Neural cell (in vitro differentiated cells): ENCODE measurements at regions not wholly inside any gene's neighbourhood (a gene's known extent, or its start where the extent isn't known, plus 50 kb on each side); places are given as distances from the start of the nearest gene placed in this dataset.

Experiments
- H2AFZ ChIP-seq: fragments of 200-600, 300-800 bp; sonication (generic), shearing (Covaris generic); 2 replicates; pipeline ENCODE4 v1.6.0; 2014; ENCODE audit warnings: low read depth, mild to moderate bottlenecking, antibody characterized with exemption, low read length, moderate library complexity
- H3F3A ChIP-seq: fragments of 200-600 bp; shearing (Covaris generic); 2 replicates; pipeline ENCODE4 v1.6.1; 2016; ENCODE audit warnings: mild to moderate bottlenecking, moderate library complexity, mixed read lengths, antibody characterized with exemption, low read length; ENCODE audit not compliant: insufficient read depth, poor library complexity, severe bottlenecking
- H3K27ac ChIP-seq: fragments of 200-600, 300-800 bp; sonication (generic), shearing (Covaris generic); 2 replicates; pipeline ENCODE4 v1.5.1; 2014; ENCODE audit warnings: mild to moderate bottlenecking, low read length, moderate library complexity
- H3K27me3 ChIP-seq: fragments of 300-800, 200-600 bp; sonication (generic), shearing (Covaris generic); 2 replicates; pipeline ENCODE4 v1.6.0; 2014; ENCODE audit warnings: mild to moderate bottlenecking, low read depth, low read length, moderate library complexity; ENCODE audit not compliant: insufficient read depth
- H3K36me3 ChIP-seq: fragments of 300-800, 200-600 bp; sonication (generic), shearing (Covaris generic); 2 replicates; pipeline ENCODE4 v1.5.1; 2014; ENCODE audit warnings: mild to moderate bottlenecking, antibody characterized with exemption, low read length, moderate library complexity; ENCODE audit not compliant: insufficient read depth
- H3K4me2 ChIP-seq: fragments of 300-800, 200-600 bp; sonication (generic), shearing (Covaris generic); 2 replicates; pipeline ENCODE4 v1.6.0; 2014; ENCODE audit warnings: mild to moderate bottlenecking, low read length
- H3K4me3 ChIP-seq: fragments of 300-800, 200-600 bp; sonication (generic), shearing (Covaris generic); 2 replicates; pipeline ENCODE4 v1.5.1; 2014; ENCODE audit warnings: mild to moderate bottlenecking, low read length, moderate library complexity
- H3K79me2 ChIP-seq: fragments of 200-600 bp; shearing (Covaris generic); replicated peaks from 2 replicates; pipeline ENCODE4 v1.6.0; 2014; ENCODE audit warnings: mild to moderate bottlenecking, low read length, moderate library complexity; ENCODE audit not compliant: insufficient read depth
- H3K9ac ChIP-seq: fragments of 300-800, 200-600 bp; sonication (generic), shearing (Covaris generic); 2 replicates; pipeline ENCODE4 v1.6.1; 2016; ENCODE audit warnings: mild to moderate bottlenecking, low read length, mixed read lengths
- H3K9me2 ChIP-seq: fragments of 200-600 bp; shearing (Covaris generic); 2 replicates; pipeline ENCODE4 v1.6.1; 2016; ENCODE audit warnings: mild to moderate bottlenecking, low read length, mixed read lengths; ENCODE audit not compliant: insufficient read depth
- H3K9me3 ChIP-seq: fragments of 200-600, 300-800 bp; sonication (generic), shearing (Covaris generic); 2 replicates; pipeline ENCODE4 v1.6.1; 2016; ENCODE audit warnings: mild to moderate bottlenecking, mixed run types, low read length, moderate library complexity, mixed read lengths
- H4K20me1 ChIP-seq: fragments of 200-600 bp; shearing (Covaris generic); 2 replicates; pipeline ENCODE4 v1.6.1; 2016; ENCODE audit warnings: mild to moderate bottlenecking, mixed run types; ENCODE audit not compliant: insufficient read depth
- EP300 ChIP-seq: fragments of 450-650 bp; conservative IDR thresholded peaks from 2 replicates; pipeline ENCODE4 v1.6.1; 2014; ENCODE audit warnings: antibody characterized with exemption, mild to moderate bottlenecking, moderate library complexity; ENCODE audit not compliant: poor library complexity, severe bottlenecking
- EZH2 ChIP-seq: fragments of 200-600, 300-800 bp; shearing (Covaris generic), sonication (generic); IDR thresholded peaks from 2 replicates; pipeline ENCODE4 v1.6.1; 2014; ENCODE audit warnings: antibody characterized with exemption, low read length, borderline replicate concordance, mild to moderate bottlenecking; ENCODE audit not compliant: insufficient read depth, poor library complexity, severe bottlenecking
- POLR2AphosphoS5 ChIP-seq: IDR thresholded peaks from 2 replicates; pipeline ENCODE4 v1.6.1; 2012
- RAD21 ChIP-seq: fragments of 450-650 bp; conservative IDR thresholded peaks from 2 replicates; pipeline ENCODE4 v1.6.1; 2014; ENCODE audit warnings: antibody characterized with exemption, mild to moderate bottlenecking, moderate library complexity
- REST ChIP-seq: IDR thresholded peaks from 2 replicates; pipeline ENCODE4 v1.6.1; 2012; ENCODE audit warnings: borderline replicate concordance
- SMC3 ChIP-seq: fragments of 450-650 bp; conservative IDR thresholded peaks from 2 replicates; pipeline ENCODE4 v1.6.1; 2014; ENCODE audit warnings: antibody characterized with exemption, mild to moderate bottlenecking, moderate library complexity; ENCODE audit not compliant: poor library complexity
- TAF1 ChIP-seq: IDR thresholded peaks from 2 replicates; pipeline ENCODE4 v1.6.1; 2012; ENCODE audit warnings: low read depth

- no peak overlapping the region for H2AFZ ChIP-seq
- no peaks in the 10 kb centered on the region for H3K9me3 ChIP-seq
- no peaks in the 10 kb centered on the region for H3K9me2 ChIP-seq
- no peak overlapping the region for H3K4me3 ChIP-seq
- H4K20me1 ChIP-seq: no peaks in the 10 kb centered on the region
- H3K79me2 ChIP-seq: no peaks in the 10 kb centered on the region
- no peaks in the 10 kb centered on the region for H3K27me3 ChIP-seq
- H3K4me2 ChIP-seq: no peak overlapping the region
- no peaks in the 10 kb centered on the region for H3F3A ChIP-seq
- H3K36me3 ChIP-seq: no peaks in the 10 kb centered on the region
- H3K27ac ChIP-seq: no peak overlapping the region
- no peak for TF ChIP-seq TAF1
- no peak for TF ChIP-seq REST
- no peak overlapping the region for H3K9ac ChIP-seq
These were observed 84.1 kb upstream of the ABCC4 start for GRCh38 chr13:95385373-95385772.

GRCh38 chr13:95385798-95386197, 84.5 kb upstream of the ABCC4 start:
- Histone ChIP-seq H3K9me3 (no peaks in the 10 kb centered on the region), H3F3A (no peaks in the 10 kb centered on the region)
- TF ChIP-seq EZH2 (no peak), REST (no peak), RAD21 (no peak), SMC3 (no peak), EP300 (no peak), TAF1 (no peak), POLR2AphosphoS5 (no peak)

GRCh38 chr13:95386370-95386769, 85.1 kb upstream of the ABCC4 start:
- Histone ChIP-seq H4K20me1 (no peaks in the 10 kb centered on the region), H3K4me3 (no peak overlapping the region), H3K9me2 (no peaks in the 10 kb centered on the region), H3K9ac (no peak overlapping the region), H3K27ac (no peak overlapping the region), H3K4me2 (no peak overlapping the region), H3F3A (no peaks in the 10 kb centered on the region), H3K9me3 (no peaks in the 10 kb centered on the region), H2AFZ (no peak overlapping the region), H3K27me3 (no peaks in the 10 kb centered on the region), H3K79me2 (no peaks in the 10 kb centered on the region), H3K36me3 (no peaks in the 10 kb centered on the region)
- TF ChIP-seq POLR2AphosphoS5: no peak
- TF ChIP-seq SMC3: no peak

More at GRCh38 chr13:95385798-95386197, 84.5 kb upstream of the ABCC4 start:
- H3K27ac ChIP-seq: no peak overlapping the region
- H3K4me3 ChIP-seq: no peak overlapping the region
- H2AFZ ChIP-seq: no peak overlapping the region
- no peaks in the 10 kb centered on the region for H3K36me3 ChIP-seq
- H3K4me2 ChIP-seq: no peak overlapping the region
- no peak overlapping the region for H3K9ac ChIP-seq
- H4K20me1 ChIP-seq: no peaks in the 10 kb centered on the region
- no peaks in the 10 kb centered on the region for H3K27me3 ChIP-seq
- H3K79me2 ChIP-seq: no peaks in the 10 kb centered on the region
- H3K9me2 ChIP-seq: no peaks in the 10 kb centered on the region
